ENCODE measurements at regions not wholly inside any gene's neighbourhood (a gene's known extent, or its start where the extent isn't known, plus 50 kb on each side); places are given as distances from the start of the nearest gene placed in this dataset.
"Not testable (repeated sequence)": the region's sequence is repeated elsewhere in the genome, so short reads cannot be mapped to it uniquely, and the experiment has no call there.

- no peak for DNase-seq (ENCODE audit: low read depth)
Observed at GRCh38 chr4:110424144-110424543, 51.8 kb upstream of the ENPEP start.

- no peak for DNase-seq (ENCODE audit: low read depth)
Observed at GRCh38 chr4:110418641-110419040, 57.3 kb upstream of the ENPEP start.

GRCh38 chr4:110417136-110417535 lies 58.8 kb upstream of the ENPEP start:
- DNase-seq (ENCODE audit: low read depth): no peak

GRCh38 chr4:110415478-110415877 lies 60.5 kb upstream of the ENPEP start:
- DNase-seq (ENCODE audit: low read depth): no peak

GRCh38 chr4:110415041-110415440 lies 60.9 kb upstream of the ENPEP start:
- DNase-seq (ENCODE audit: low read depth): no peak

GRCh38 chr4:110414561-110414920 lies 61.4 kb upstream of the ENPEP start:
- no peak for DNase-seq (ENCODE audit: low read depth)

- DNase-seq (ENCODE audit: low read depth): not testable (repeated sequence)
Observed at GRCh38 chr4:110413807-110414560, 62.0 kb upstream of the ENPEP start.

GRCh38 chr4:110412354-110413065 lies 63.4 kb upstream of the ENPEP start:
- no peak for DNase-seq (ENCODE audit: low read depth)

GRCh38 chr4:110411574-110412011 lies 64.4 kb upstream of the ENPEP start:
- no peak for DNase-seq (ENCODE audit: low read depth)

GRCh38 chr4:110410853-110411573 lies 64.9 kb upstream of the ENPEP start:
- not testable (repeated sequence) for DNase-seq (ENCODE audit: low read depth)

GRCh38 chr4:110400086-110400485 lies 75.9 kb upstream of the ENPEP start:
- DNase-seq (ENCODE audit: low read depth): no peak

- not testable (repeated sequence) for DNase-seq (ENCODE audit: low read depth)
Observed at GRCh38 chr4:110399046-110399445, 76.9 kb upstream of the ENPEP start.

GRCh38 chr4:110396963-110397362 lies 79.0 kb upstream of the ENPEP start:
- DNase-seq (ENCODE audit: low read depth): no peak

- no peak for DNase-seq (ENCODE audit: low read depth)
Observed at GRCh38 chr4:110395421-110395820, 80.5 kb upstream of the ENPEP start.

- DNase-seq (ENCODE audit: low read depth): no peak
Observed at GRCh38 chr4:110394871-110395270, 81.1 kb upstream of the ENPEP start.

GRCh38 chr4:110381784-110382183 lies 94.2 kb upstream of the ENPEP start:
- no peak for DNase-seq (ENCODE audit: low read depth)

GRCh38 chr4:110372485-110372884 lies 103.5 kb upstream of the ENPEP start:
- no peak for DNase-seq (ENCODE audit: low read depth)

GRCh38 chr4:110371016-110371770 lies 104.8 kb upstream of the ENPEP start:
- DNase-seq (ENCODE audit: low read depth): no peak

- no peak for DNase-seq (ENCODE audit: low read depth)
Observed at GRCh38 chr4:110368409-110368808, 107.5 kb upstream of the ENPEP start.

- DNase-seq (ENCODE audit: low read depth): no peak
Observed at GRCh38 chr4:110367156-110367555, 108.8 kb upstream of the ENPEP start.

GRCh38 chr4:110365761-110366160 lies 110.2 kb upstream of the ENPEP start:
- DNase-seq (ENCODE audit: low read depth): no peak

- DNase-seq (ENCODE audit: low read depth): no peak
Observed at GRCh38 chr4:110364911-110365520, 110.9 kb upstream of the ENPEP start.
